Osteoblast (primary cell): ENCODE measurements at regions not wholly inside any gene's neighbourhood (a gene's known extent, or its start where the extent isn't known, plus 50 kb on each side); places are given as distances from the start of the nearest gene placed in this dataset.

Source experiments
- DNase-seq: peaks from one replicate; pipeline ENCODE4 v3.0.0; 2011; ENCODE audit warnings: low spot score, mixed read lengths; ENCODE audit not compliant: insufficient read length; ENCODE audit errors: missing footprints
- H2AFZ ChIP-seq: 2 replicates; pipeline ENCODE4 v1.6.0; 2011; ENCODE audit warnings: mild to moderate bottlenecking, low read length
- H3K27ac ChIP-seq: 2 replicates; pipeline ENCODE4 v1.5.1; 2011; ENCODE audit warnings: mild to moderate bottlenecking, low read depth, low read length, moderate library complexity
- H3K27me3 ChIP-seq: 2 replicates; pipeline ENCODE4 v1.6.0; 2012; ENCODE audit warnings: mild to moderate bottlenecking, control low read depth, inconsistent platforms, low read length, moderate library complexity; ENCODE audit not compliant: insufficient read depth
- H3K36me3 ChIP-seq: 2 replicates; pipeline ENCODE4 v1.5.1; 2011; ENCODE audit warnings: mild to moderate bottlenecking, low read length, control low read depth, moderate library complexity; ENCODE audit not compliant: insufficient read depth
- H3K4me1 ChIP-seq: 2 replicates; pipeline ENCODE4 v1.5.1; 2011; ENCODE audit warnings: mild to moderate bottlenecking, low read length, control low read depth, moderate library complexity; ENCODE audit not compliant: insufficient read depth
- H3K4me2 ChIP-seq: 2 replicates; pipeline ENCODE4 v1.6.0; 2011; ENCODE audit warnings: mild to moderate bottlenecking, low read length; ENCODE audit not compliant: insufficient read depth
- H3K4me3 ChIP-seq: fragments of 200-600 bp; sonication (generic); 3 replicates; pipeline ENCODE4 v1.5.1; 2012; ENCODE audit warnings: mild to moderate bottlenecking, low read length, inconsistent platforms; ENCODE audit not compliant: insufficient read depth
- H3K79me2 ChIP-seq: 2 replicates; pipeline ENCODE4 v1.6.0; 2012; ENCODE audit warnings: mild to moderate bottlenecking, low read length, control low read depth, inconsistent platforms; ENCODE audit not compliant: insufficient read depth
- H3K9me3 ChIP-seq: 2 replicates; pipeline ENCODE4 v1.5.1; 2011; ENCODE audit warnings: low read depth, low read length, control low read depth
- H4K20me1 ChIP-seq: 2 replicates; pipeline ENCODE4 v1.6.0; 2012; ENCODE audit warnings: mild to moderate bottlenecking, low read length, control low read depth; ENCODE audit not compliant: insufficient read depth
- CTCF ChIP-seq: IDR thresholded peaks from 2 replicates; pipeline ENCODE4 v1.5.1; 2011; ENCODE audit warnings: mild to moderate bottlenecking, low read depth, low read length, moderate library complexity; ENCODE audit errors: extremely low read depth

- H3K4me3 ChIP-seq = no peak overlapping the region
- DNase-seq = peak; percentile 55
- H3K27me3 ChIP-seq = no peaks in the 10 kb centered on the region
- H2AFZ ChIP-seq = no peak overlapping the region
- no peaks in the 10 kb centered on the region for H4K20me1 ChIP-seq
- H3K27ac ChIP-seq = no peak overlapping the region
- H3K36me3 ChIP-seq = no peaks in the 10 kb centered on the region
- no peaks in the 10 kb centered on the region for H3K9me3 ChIP-seq
- no peak overlapping the region for H3K4me2 ChIP-seq
- H3K4me1 ChIP-seq = peaks cover 15% of the 10 kb centered on the region
- TF ChIP-seq CTCF = no peak
- no peaks in the 10 kb centered on the region for H3K79me2 ChIP-seq
Observed at GRCh38 chr5:118551031-118551430, 437.3 kb downstream of the DTWD2 start.

- no peak for TF ChIP-seq CTCF
- H3K4me3 ChIP-seq = no peak overlapping the region
- DNase-seq = no peak
- H3K36me3 ChIP-seq = no peaks in the 10 kb centered on the region
- no peak overlapping the region for H2AFZ ChIP-seq
- peaks cover 12% of the 10 kb centered on the region for H3K4me1 ChIP-seq
- no peaks in the 10 kb centered on the region for H3K27me3 ChIP-seq
- no peaks in the 10 kb centered on the region for H3K79me2 ChIP-seq
- H3K27ac ChIP-seq = no peak overlapping the region
- no peak overlapping the region for H3K4me2 ChIP-seq
- H3K9me3 ChIP-seq = no peaks in the 10 kb centered on the region
- no peaks in the 10 kb centered on the region for H4K20me1 ChIP-seq
Observed at GRCh38 chr5:118548761-118549720, 439.3 kb downstream of the DTWD2 start.

- H3K4me1 ChIP-seq = peaks cover 12% of the 10 kb centered on the region
- no peak overlapping the region for H2AFZ ChIP-seq
- no peaks in the 10 kb centered on the region for H3K9me3 ChIP-seq
- no peak overlapping the region for H3K27ac ChIP-seq
- no peaks in the 10 kb centered on the region for H4K20me1 ChIP-seq
- no peak overlapping the region for H3K4me3 ChIP-seq
- TF ChIP-seq CTCF = no peak
- no peaks in the 10 kb centered on the region for H3K36me3 ChIP-seq
- no peak overlapping the region for H3K4me2 ChIP-seq
- H3K79me2 ChIP-seq = no peaks in the 10 kb centered on the region
- no peak for DNase-seq
- H3K27me3 ChIP-seq = no peaks in the 10 kb centered on the region
Observed at GRCh38 chr5:118545470-118545869, 442.9 kb downstream of the DTWD2 start.

GRCh38 chr5:118544887-118545449, 443.4 kb downstream of the DTWD2 start:
- no peak overlapping the region for H3K4me3 ChIP-seq
- peaks cover 12% of the 10 kb centered on the region for H3K4me1 ChIP-seq
- no peaks in the 10 kb centered on the region for H3K79me2 ChIP-seq
- no peaks in the 10 kb centered on the region for H3K9me3 ChIP-seq
- no peak for DNase-seq
- no peaks in the 10 kb centered on the region for H3K27me3 ChIP-seq
- H3K27ac ChIP-seq = no peak overlapping the region
- no peak overlapping the region for H3K4me2 ChIP-seq
- no peaks in the 10 kb centered on the region for H4K20me1 ChIP-seq
- H2AFZ ChIP-seq = no peak overlapping the region
- TF ChIP-seq CTCF = no peak
- H3K36me3 ChIP-seq = no peaks in the 10 kb centered on the region
